ENCODE measurements at regions not wholly inside any gene's neighbourhood (a gene's known extent, or its start where the extent isn't known, plus 50 kb on each side); places are given as distances from the start of the nearest gene placed in this dataset.

GRCh38 chr9:85212887-85213286, 528.9 kb downstream of the AGTPBP1 start:
- TF ChIP-seq YY1 (IDR thresholded peaks at IDR 0.05) (no peak), FOXA1 (IDR thresholded peaks at IDR 0.05) (no peak), REST (IDR thresholded peaks at IDR 0.05) (no peak), GABPA (IDR thresholded peaks at IDR 0.05 in 1 of 2, conservative IDR thresholded peaks at IDR 0.05 in 1 of 2) (no peak), SP1 (IDR thresholded peaks at IDR 0.05) (no peak), TAF1 (conservative IDR thresholded peaks at IDR 0.05) (no peak), RAD21 (IDR thresholded peaks at IDR 0.05) (no peak), RXRA (IDR thresholded peaks at IDR 0.05) (no peak), EGR1 (IDR thresholded peaks at IDR 0.05; ENCODE audit: low read depth in 2 of 2) (no peak), JUND (IDR thresholded peaks at IDR 0.05) (no peak)
- TF ChIP-seq, protein P1, sequence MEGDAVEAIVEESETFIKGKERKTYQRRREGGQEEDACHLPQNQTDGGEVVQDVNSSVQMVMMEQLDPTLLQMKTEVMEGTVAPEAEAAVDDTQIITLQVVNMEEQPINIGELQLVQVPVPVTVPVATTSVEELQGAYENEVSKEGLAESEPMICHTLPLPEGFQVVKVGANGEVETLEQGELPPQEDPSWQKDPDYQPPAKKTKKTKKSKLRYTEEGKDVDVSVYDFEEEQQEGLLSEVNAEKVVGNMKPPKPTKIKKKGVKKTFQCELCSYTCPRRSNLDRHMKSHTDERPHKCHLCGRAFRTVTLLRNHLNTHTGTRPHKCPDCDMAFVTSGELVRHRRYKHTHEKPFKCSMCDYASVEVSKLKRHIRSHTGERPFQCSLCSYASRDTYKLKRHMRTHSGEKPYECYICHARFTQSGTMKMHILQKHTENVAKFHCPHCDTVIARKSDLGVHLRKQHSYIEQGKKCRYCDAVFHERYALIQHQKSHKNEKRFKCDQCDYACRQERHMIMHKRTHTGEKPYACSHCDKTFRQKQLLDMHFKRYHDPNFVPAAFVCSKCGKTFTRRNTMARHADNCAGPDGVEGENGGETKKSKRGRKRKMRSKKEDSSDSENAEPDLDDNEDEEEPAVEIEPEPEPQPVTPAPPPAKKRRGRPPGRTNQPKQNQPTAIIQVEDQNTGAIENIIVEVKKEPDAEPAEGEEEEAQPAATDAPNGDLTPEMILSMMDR (IDR thresholded peaks at IDR 0.05; ENCODE audit: low read depth, low read length, missing input control), result no peak
- TF ChIP-seq, protein P2, sequence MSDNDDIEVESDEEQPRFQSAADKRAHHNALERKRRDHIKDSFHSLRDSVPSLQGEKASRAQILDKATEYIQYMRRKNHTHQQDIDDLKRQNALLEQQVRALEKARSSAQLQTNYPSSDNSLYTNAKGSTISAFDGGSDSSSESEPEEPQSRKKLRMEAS (IDR thresholded peaks at IDR 0.05), result no peak
- TF ChIP-seq, protein P3, sequence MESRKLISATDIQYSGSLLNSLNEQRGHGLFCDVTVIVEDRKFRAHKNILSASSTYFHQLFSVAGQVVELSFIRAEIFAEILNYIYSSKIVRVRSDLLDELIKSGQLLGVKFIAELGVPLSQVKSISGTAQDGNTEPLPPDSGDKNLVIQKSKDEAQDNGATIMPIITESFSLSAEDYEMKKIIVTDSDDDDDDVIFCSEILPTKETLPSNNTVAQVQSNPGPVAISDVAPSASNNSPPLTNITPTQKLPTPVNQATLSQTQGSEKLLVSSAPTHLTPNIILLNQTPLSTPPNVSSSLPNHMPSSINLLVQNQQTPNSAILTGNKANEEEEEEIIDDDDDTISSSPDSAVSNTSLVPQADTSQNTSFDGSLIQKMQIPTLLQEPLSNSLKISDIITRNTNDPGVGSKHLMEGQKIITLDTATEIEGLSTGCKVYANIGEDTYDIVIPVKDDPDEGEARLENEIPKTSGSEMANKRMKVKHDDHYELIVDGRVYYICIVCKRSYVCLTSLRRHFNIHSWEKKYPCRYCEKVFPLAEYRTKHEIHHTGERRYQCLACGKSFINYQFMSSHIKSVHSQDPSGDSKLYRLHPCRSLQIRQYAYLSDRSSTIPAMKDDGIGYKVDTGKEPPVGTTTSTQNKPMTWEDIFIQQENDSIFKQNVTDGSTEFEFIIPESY (IDR thresholded peaks at IDR 0.05), result no peak
